ENCODE measurements at regions not wholly inside any gene's neighbourhood (a gene's known extent, or its start where the extent isn't known, plus 50 kb on each side); places are given as distances from the start of the nearest gene placed in this dataset.

DNA sequence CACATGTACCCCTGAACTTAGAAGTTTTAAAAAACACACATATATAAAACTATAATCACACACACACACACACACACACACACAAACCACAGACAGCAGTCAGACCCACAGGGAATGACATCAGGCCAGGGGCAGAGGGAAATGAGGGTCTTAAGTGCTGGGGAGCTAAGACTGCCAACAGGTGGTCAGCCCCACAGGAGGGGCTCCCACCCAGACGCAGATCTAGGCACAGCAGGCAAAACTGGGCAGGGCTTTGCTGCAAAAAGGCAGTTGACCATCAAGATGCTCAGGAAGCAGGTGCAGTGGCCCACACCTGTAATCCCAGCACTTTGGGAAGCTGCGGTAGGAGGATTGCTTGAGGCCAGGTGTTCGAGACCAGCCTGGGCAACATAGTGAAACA, 121.0 kb upstream of the LSM14A start:
- intact Hi-C loops (cut with micrococcal nuclease), result no loop called here
- no peak for DNase-seq

DNA sequence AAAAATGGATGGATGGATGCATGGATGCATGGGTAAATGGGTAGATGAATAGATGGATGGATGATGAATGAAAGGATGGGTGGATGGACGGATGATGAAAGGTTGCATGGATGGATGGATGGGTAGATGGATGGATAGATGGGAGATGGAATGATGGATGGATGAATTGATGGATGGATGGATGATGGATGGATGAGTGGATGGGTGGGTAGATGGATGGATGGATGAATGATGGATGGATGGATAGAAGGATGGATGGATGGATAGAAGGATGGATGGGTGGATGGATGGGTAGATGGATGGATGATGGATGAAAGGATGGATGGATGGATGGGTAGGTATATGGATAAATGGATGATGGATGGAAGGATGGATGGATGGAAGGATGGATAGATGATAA, 115.1 kb upstream of the LSM14A start:
- Mint-ChIP-seq H3K27ac (no peak overlapping the region), H3K4me3 (no peak overlapping the region), H3K4me1 (no peaks in the 10 kb centered on the region), H3K27me3 (ENCODE audit: low read depth in 2 of 2) (peaks cover 7 to 8% of the 10 kb centered on the region in 2 donors), H3K9me3 (no peaks in the 10 kb centered on the region), H3K36me3 (no peaks in the 10 kb centered on the region)
- DNase-seq, result no peak
- WGBS (ENCODE audit: insufficient coverage), result 84% methylated on average over 1 of the region's 1 CpG
- TF ChIP-seq, protein P1, sequence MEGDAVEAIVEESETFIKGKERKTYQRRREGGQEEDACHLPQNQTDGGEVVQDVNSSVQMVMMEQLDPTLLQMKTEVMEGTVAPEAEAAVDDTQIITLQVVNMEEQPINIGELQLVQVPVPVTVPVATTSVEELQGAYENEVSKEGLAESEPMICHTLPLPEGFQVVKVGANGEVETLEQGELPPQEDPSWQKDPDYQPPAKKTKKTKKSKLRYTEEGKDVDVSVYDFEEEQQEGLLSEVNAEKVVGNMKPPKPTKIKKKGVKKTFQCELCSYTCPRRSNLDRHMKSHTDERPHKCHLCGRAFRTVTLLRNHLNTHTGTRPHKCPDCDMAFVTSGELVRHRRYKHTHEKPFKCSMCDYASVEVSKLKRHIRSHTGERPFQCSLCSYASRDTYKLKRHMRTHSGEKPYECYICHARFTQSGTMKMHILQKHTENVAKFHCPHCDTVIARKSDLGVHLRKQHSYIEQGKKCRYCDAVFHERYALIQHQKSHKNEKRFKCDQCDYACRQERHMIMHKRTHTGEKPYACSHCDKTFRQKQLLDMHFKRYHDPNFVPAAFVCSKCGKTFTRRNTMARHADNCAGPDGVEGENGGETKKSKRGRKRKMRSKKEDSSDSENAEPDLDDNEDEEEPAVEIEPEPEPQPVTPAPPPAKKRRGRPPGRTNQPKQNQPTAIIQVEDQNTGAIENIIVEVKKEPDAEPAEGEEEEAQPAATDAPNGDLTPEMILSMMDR (IDR thresholded peaks at IDR 0.05), result no peak
- Histone ChIP-seq H3K4me3 (ENCODE audit: low read length) (no peak overlapping the region), H3K9me3 (ENCODE audit: control insufficient read depth, insufficient read depth, low read length) (no peaks in the 10 kb centered on the region), H3K36me3 (ENCODE audit: control insufficient read depth, insufficient read depth, low read length) (no peaks in the 10 kb centered on the region), H3K27ac (ENCODE audit: low read length) (no peak overlapping the region), H3K4me1 (ENCODE audit: control insufficient read depth, insufficient read depth, low read length) (no peaks in the 10 kb centered on the region), H3K27me3 (ENCODE audit: control insufficient read depth, insufficient read depth, low read length) (no peaks in the 10 kb centered on the region)
- intact Hi-C loops (cut with micrococcal nuclease), result no loop called here
- ATAC-seq, result no peak

More for the DNA sequence above, 121.0 kb upstream of the LSM14A start:
- no peaks in the 10 kb centered on the region for H3K9me3 Mint-ChIP-seq
- Histone ChIP-seq H3K27ac (ENCODE audit: low read length) (no peak overlapping the region), H3K9me3 (ENCODE audit: control insufficient read depth, insufficient read depth, low read length) (no peaks in the 10 kb centered on the region), H3K4me3 (ENCODE audit: low read length) (no peak overlapping the region), H3K36me3 (ENCODE audit: control insufficient read depth, insufficient read depth, low read length) (no peaks in the 10 kb centered on the region), H3K27me3 (ENCODE audit: control insufficient read depth, insufficient read depth, low read length) (peaks cover 3% of the 10 kb centered on the region), H3K4me1 (ENCODE audit: control insufficient read depth, insufficient read depth, low read length) (no peaks in the 10 kb centered on the region)
- H3K36me3 Mint-ChIP-seq, result no peaks in the 10 kb centered on the region
- ATAC-seq, result no peak
- TF ChIP-seq, protein P1 (IDR thresholded peaks at IDR 0.05), result no peak
- H3K27ac Mint-ChIP-seq, result no peak overlapping the region
- H3K4me1 Mint-ChIP-seq, result no peaks in the 10 kb centered on the region
- peaks cover 5 to 14% of the 10 kb centered on the region in 2 donors for H3K27me3 Mint-ChIP-seq (ENCODE audit: low read depth in 2 of 2)
- 78% methylated on average over 3 of the region's 3 CpGs for WGBS (ENCODE audit: insufficient coverage)
- H3K4me3 Mint-ChIP-seq, result no peak overlapping the region

DNA sequence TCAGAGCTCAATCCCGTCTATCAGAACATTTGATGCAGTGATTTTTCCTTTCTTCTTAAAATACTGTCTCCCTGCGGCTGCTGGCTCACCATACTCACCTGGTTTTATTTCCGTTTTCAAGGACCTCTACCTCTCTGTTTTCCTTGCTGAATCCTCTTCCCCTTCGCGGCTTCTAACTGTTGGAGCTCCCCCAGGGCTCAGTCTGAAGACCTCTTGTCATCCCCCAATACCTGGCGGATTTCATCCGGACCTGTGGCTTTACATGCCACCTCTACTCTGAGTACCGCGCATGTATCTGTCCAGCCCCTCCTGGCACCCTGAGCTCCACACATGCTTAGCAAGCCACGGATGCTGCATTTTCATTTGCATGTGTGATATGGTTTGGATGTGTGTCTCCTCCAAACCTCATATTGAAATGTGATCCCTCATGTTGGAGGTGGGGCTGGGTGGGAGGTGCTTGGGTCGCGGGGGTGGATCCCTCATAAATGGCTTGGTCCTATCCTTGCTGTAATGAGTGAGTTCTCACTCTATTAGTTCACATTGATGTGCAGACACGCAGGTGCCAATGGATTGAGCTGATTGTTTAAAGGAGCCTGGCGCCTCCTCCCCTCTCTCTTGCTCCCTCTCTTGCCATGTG, 106.2 kb upstream of the LSM14A start:
- WGBS (ENCODE audit: insufficient coverage), result 48% methylated on average over 13 of the region's 14 CpGs
- Histone ChIP-seq H3K27ac (ENCODE audit: low read length) (no peak overlapping the region), H3K4me3 (ENCODE audit: low read length) (no peak overlapping the region), H3K4me1 (ENCODE audit: control insufficient read depth, insufficient read depth, low read length) (no peaks in the 10 kb centered on the region), H3K36me3 (ENCODE audit: control insufficient read depth, insufficient read depth, low read length) (no peaks in the 10 kb centered on the region), H3K27me3 (ENCODE audit: control insufficient read depth, insufficient read depth, low read length) (no peaks in the 10 kb centered on the region), H3K9me3 (ENCODE audit: control insufficient read depth, insufficient read depth, low read length) (no peaks in the 10 kb centered on the region)
- intact Hi-C loops (cut with micrococcal nuclease), result no loop called here
- no peak overlapping the region for H3K4me3 Mint-ChIP-seq
- DNase-seq (no peak), ATAC-seq (no peak)
- peaks cover 0 to 5% of the 10 kb centered on the region in 2 donors for H3K4me1 Mint-ChIP-seq
- TF ChIP-seq, protein P1 (IDR thresholded peaks at IDR 0.05), result no peak
- H3K27ac Mint-ChIP-seq, result no peak overlapping the region
- peaks cover 7 to 11% of the 10 kb centered on the region in 2 donors for H3K27me3 Mint-ChIP-seq (ENCODE audit: low read depth in 2 of 2)
- no peaks in the 10 kb centered on the region for H3K36me3 Mint-ChIP-seq
- no peaks in the 10 kb centered on the region for H3K9me3 Mint-ChIP-seq

DNA sequence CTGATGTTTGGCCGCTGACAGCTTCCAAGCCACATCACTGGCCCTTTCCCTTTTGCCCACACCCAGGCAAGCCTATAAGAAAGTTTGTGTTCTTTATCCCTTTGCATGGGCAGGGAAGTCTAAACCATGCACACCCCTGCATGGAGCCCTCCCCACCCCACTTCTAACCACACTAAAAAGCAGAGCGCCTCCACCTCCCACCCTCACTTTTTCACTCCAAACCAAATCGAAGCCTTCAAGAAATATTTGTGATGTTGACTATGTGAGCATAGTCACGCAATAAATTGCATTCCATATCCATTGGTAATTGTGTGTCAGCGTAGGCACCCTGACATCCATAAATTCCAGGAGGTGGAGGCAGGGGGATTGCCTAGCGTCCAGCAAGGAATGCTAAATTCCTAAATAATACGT, 104.4 kb upstream of the LSM14A start:
- no peak for DNase-seq
- ATAC-seq, result no peak
- WGBS (ENCODE audit: insufficient coverage), result 85% methylated on average over 5 of the region's 7 CpGs
- Mint-ChIP-seq H3K4me1 (peaks cover 0 to 5% of the 10 kb centered on the region in 2 donors), H3K27me3 (ENCODE audit: low read depth in 2 of 2) (peaks cover 14 to 17% of the 10 kb centered on the region in 2 donors), H3K27ac (no peak overlapping the region), H3K36me3 (no peaks in the 10 kb centered on the region), H3K9me3 (no peaks in the 10 kb centered on the region), H3K4me3 (no peak overlapping the region)
- Histone ChIP-seq H3K36me3 (ENCODE audit: control insufficient read depth, insufficient read depth, low read length) (no peaks in the 10 kb centered on the region), H3K27ac (ENCODE audit: low read length) (no peak overlapping the region), H3K4me1 (ENCODE audit: control insufficient read depth, insufficient read depth, low read length) (no peaks in the 10 kb centered on the region), H3K27me3 (ENCODE audit: control insufficient read depth, insufficient read depth, low read length) (no peaks in the 10 kb centered on the region), H3K9me3 (ENCODE audit: control insufficient read depth, insufficient read depth, low read length) (no peaks in the 10 kb centered on the region), H3K4me3 (ENCODE audit: low read length) (no peak overlapping the region)
- intact Hi-C loops (cut with micrococcal nuclease), result no loop called here
- TF ChIP-seq, protein P1 (IDR thresholded peaks at IDR 0.05), result no peak
